Muscle of back (tissue), 3 donors: ENCODE measurements at regions not wholly inside any gene's neighbourhood (a gene's known extent, or its start where the extent isn't known, plus 50 kb on each side); places are given as distances from the start of the nearest gene placed in this dataset.
"Not testable (repeated sequence)": the region's sequence is repeated elsewhere in the genome, so short reads cannot be mapped to it uniquely, and the experiment has no call there.

ENCODE experiments used
- DNase-seq, 3 donors: peaks; one replicate each; pipeline versions ENCODE4 v3.0.0 to v3.0.0-alpha.2; 2013

GRCh38 chr6:816510-817084, 123.7 kb upstream of the EXOC2 start:
- no peak for DNase-seq

- DNase-seq = no peak
Observed at GRCh38 chr6:815348-815738, 122.4 kb upstream of the EXOC2 start.

GRCh38 chr6:814378-815347, 121.7 kb upstream of the EXOC2 start:
- DNase-seq = no peak

GRCh38 chr6:811831-812230, 118.9 kb upstream of the EXOC2 start:
- DNase-seq = peak in 1 of 3 donors; percentile 42

GRCh38 chr6:811191-811590, 118.3 kb upstream of the EXOC2 start:
- no peak for DNase-seq

GRCh38 chr6:804771-805170, 111.8 kb upstream of the EXOC2 start:
- DNase-seq = no peak

GRCh38 chr6:804317-804716, 111.4 kb upstream of the EXOC2 start:
- no peak for DNase-seq

- DNase-seq = no peak
Observed at GRCh38 chr6:803191-803977, 110.4 kb upstream of the EXOC2 start.

GRCh38 chr6:802701-803100, 109.8 kb upstream of the EXOC2 start:
- no peak for DNase-seq

GRCh38 chr6:802223-802622, 109.3 kb upstream of the EXOC2 start:
- DNase-seq = not testable (repeated sequence)

GRCh38 chr6:799769-800168, 106.8 kb upstream of the EXOC2 start:
- no peak for DNase-seq

- peak; percentile 42 to 73 (median 59) for DNase-seq
Observed at GRCh38 chr6:797479-798077, 104.6 kb upstream of the EXOC2 start.

- DNase-seq = peak in 2 of 3 donors; percentile 13 to 53
Observed at GRCh38 chr6:795046-795685, 102.2 kb upstream of the EXOC2 start.

GRCh38 chr6:793261-793660, 100.3 kb upstream of the EXOC2 start:
- DNase-seq = no peak

GRCh38 chr6:792662-793061, 99.7 kb upstream of the EXOC2 start:
- DNase-seq = no peak

GRCh38 chr6:788058-788457, 95.1 kb upstream of the EXOC2 start:
- no peak for DNase-seq

GRCh38 chr6:786946-787763, 94.2 kb upstream of the EXOC2 start:
- no peak for DNase-seq

- no peak for DNase-seq
Observed at GRCh38 chr6:783966-784735, 91.2 kb upstream of the EXOC2 start.

GRCh38 chr6:782141-782540, 89.2 kb upstream of the EXOC2 start:
- no peak for DNase-seq
